ENCODE measurements at regions not wholly inside any gene's neighbourhood (a gene's known extent, or its start where the extent isn't known, plus 50 kb on each side); places are given as distances from the start of the nearest gene placed in this dataset.

DNA sequence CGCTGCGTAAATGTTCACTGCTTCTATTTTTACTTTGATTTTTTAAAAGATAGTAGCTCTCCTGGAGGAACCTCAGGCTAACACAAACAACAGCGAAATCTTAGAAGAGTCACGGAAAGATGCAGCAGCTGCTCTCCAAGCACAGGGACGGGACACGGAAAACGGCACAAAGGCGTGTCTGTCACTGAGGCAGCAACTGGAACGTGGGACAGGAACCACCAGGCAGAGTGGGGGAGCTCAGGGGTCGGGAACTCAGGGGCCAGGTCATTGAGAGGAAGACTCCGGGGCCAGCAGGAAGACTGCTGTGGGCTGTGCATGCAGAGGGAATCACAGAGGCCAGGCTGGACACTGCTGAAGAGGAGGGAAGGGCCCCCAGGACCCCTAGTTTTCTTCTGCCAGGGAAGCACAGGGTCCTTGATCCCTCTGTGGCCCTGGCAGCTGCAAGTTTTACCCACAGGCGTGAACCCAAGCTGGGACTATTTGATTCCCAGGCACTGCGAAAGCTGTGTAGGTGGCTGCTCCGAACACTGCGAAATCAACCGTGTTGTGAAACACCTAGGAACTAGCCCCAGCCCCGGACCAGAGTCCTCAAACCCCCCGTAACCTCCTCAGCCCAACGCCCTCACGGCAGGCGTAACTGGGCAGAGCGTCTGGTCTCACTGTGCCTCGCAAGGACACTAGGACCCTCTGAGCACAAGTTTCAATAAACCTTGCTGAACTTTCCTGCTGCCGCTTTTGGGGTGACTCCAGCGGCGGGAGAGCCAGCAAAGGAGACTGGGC is 263.0 kb downstream of the EIPR1 start:
- TF ChIP-seq, protein P1, sequence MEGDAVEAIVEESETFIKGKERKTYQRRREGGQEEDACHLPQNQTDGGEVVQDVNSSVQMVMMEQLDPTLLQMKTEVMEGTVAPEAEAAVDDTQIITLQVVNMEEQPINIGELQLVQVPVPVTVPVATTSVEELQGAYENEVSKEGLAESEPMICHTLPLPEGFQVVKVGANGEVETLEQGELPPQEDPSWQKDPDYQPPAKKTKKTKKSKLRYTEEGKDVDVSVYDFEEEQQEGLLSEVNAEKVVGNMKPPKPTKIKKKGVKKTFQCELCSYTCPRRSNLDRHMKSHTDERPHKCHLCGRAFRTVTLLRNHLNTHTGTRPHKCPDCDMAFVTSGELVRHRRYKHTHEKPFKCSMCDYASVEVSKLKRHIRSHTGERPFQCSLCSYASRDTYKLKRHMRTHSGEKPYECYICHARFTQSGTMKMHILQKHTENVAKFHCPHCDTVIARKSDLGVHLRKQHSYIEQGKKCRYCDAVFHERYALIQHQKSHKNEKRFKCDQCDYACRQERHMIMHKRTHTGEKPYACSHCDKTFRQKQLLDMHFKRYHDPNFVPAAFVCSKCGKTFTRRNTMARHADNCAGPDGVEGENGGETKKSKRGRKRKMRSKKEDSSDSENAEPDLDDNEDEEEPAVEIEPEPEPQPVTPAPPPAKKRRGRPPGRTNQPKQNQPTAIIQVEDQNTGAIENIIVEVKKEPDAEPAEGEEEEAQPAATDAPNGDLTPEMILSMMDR (IDR thresholded peaks at IDR 0.05; ENCODE audit: extremely low read depth, missing control alignments): no peak
- no peak for DNase-seq (ENCODE audit: low spot score)

GRCh38 chr2:3113769-3114168 is 263.8 kb downstream of the EIPR1 start:
- TF ChIP-seq, protein P1 (IDR thresholded peaks at IDR 0.05; ENCODE audit: extremely low read depth, missing control alignments): no peak

DNA sequence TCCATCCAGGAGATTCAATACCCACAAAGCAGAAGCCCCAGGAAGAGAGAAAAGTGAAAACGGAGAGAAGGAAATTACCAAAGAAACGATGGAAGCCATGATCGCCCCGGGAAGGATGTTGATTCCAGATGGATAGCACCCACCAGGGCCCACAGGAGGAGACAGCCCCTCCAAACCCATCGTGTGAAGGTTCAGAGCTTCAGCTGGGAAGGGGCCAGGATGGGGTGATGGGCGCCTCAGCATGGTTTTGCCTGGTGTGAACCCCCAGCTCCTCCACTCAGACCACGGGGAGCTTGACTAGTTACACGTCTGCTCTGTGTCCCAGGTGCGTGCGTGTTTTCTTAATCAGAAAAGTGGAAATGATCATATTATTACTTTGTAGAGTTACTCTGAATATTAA is 264.5 kb downstream of the EIPR1 start:
- no peak for DNase-seq (ENCODE audit: low spot score)
- TF ChIP-seq, protein P1 (IDR thresholded peaks at IDR 0.05; ENCODE audit: extremely low read depth, missing control alignments): no peak

More at GRCh38 chr2:3113769-3114168, 263.8 kb downstream of the EIPR1 start:
- DNase-seq (ENCODE audit: low spot score): no peak

- TF ChIP-seq, protein P1 (IDR thresholded peaks at IDR 0.05; ENCODE audit: extremely low read depth, missing control alignments): no peak
- no peak for DNase-seq (ENCODE audit: low spot score)
Observed at GRCh38 chr2:3112553-3112952, 265.1 kb downstream of the EIPR1 start.

DNA sequence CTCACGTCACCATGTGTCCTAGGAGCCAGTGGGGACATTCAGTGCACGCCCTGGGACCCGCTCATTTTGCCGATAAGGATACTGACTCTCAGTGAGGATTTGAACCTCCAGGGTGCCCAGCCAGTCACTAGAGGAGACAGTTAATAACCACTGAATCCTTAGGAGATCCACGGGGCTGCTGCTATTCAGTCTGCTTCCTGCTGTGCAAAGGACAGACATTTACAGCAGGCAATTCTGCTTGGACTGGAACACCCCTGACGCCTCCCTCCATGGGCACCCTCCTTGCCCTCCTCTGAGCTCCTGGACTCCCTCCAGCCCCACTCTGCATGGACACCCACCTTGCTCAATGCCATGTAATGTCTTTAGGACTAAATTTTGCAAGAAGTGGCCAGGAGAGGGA is 265.5 kb downstream of the EIPR1 start:
- TF ChIP-seq, protein P1 (IDR thresholded peaks at IDR 0.05; ENCODE audit: extremely low read depth, missing control alignments): no peak
- DNase-seq (ENCODE audit: low spot score): no peak

GRCh38 chr2:3110994-3111666 is 266.5 kb downstream of the EIPR1 start:
- TF ChIP-seq, protein P1 (IDR thresholded peaks at IDR 0.05; ENCODE audit: extremely low read depth, missing control alignments): no peak
- no peak for DNase-seq (ENCODE audit: low spot score)

- no peak for DNase-seq (ENCODE audit: low spot score)
Observed at GRCh38 chr2:3110555-3110954, 267.1 kb downstream of the EIPR1 start.

More at GRCh38 chr2:3110555-3110954, 267.1 kb downstream of the EIPR1 start:
- TF ChIP-seq, protein P1 (IDR thresholded peaks at IDR 0.05; ENCODE audit: extremely low read depth, missing control alignments): no peak
